ENCODE measurements at regions not wholly inside any gene's neighbourhood (a gene's known extent, or its start where the extent isn't known, plus 50 kb on each side); places are given as distances from the start of the nearest gene placed in this dataset.

- TF ChIP-seq, protein P1, sequence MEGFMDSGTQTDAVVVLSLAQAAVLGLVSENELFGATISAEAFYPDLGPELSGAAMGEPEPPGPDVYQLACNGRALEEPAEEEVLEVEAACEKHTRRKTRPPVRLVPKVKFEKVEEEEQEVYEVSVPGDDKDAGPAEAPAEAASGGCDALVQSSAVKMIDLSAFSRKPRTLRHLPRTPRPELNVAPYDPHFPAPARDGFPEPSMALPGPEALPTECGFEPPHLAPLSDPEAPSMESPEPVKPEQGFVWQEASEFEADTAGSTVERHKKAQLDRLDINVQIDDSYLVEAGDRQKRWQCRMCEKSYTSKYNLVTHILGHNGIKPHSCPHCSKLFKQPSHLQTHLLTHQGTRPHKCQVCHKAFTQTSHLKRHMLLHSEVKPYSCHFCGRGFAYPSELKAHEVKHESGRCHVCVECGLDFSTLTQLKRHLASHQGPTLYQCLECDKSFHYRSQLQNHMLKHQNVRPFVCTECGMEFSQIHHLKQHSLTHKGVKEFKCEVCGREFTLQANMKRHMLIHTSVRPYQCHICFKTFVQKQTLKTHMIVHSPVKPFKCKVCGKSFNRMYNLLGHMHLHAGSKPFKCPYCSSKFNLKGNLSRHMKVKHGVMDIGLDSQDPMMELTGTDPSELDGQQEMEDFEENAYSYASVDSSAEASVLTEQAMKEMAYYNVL (CRISPR knock-in tag; IDR thresholded peaks at IDR 0.05; ENCODE audit: borderline replicate concordance), result no peak
- TF ChIP-seq SMAD9 (CRISPR knock-in tag; IDR thresholded peaks at IDR 0.05) (no peak), SP2 (CRISPR knock-in tag; IDR thresholded peaks at IDR 0.05) (no peak), E2F2 (CRISPR knock-in tag; IDR thresholded peaks at IDR 0.05; ENCODE audit: borderline replicate concordance) (no peak), MED1 (CRISPR knock-in tag; IDR thresholded peaks at IDR 0.05) (0 out of 2 replicates have a peak, but pooled peaks have one; percentile 21), ZNF616 (CRISPR knock-in tag; IDR thresholded peaks at IDR 0.05; ENCODE audit: low read depth) (no peak), FOXP1 (IDR thresholded peaks at IDR 0.05) (no peak), FOXP1 (CRISPR knock-in tag; IDR thresholded peaks at IDR 0.05) (no peak), THYN1 (CRISPR knock-in tag; IDR thresholded peaks at IDR 0.05; ENCODE audit: borderline replicate concordance, low read depth) (no peak), RAD21 (CRISPR knock-in tag; IDR thresholded peaks at IDR 0.05) (no peak), ZNF589 (CRISPR knock-in tag; conservative IDR thresholded peaks at IDR 0.05) (no peak), ZNF598 (CRISPR knock-in tag; IDR thresholded peaks at IDR 0.05; ENCODE audit: borderline replicate concordance) (no peak), ESRRA (CRISPR knock-in tag; IDR thresholded peaks at IDR 0.05; ENCODE audit: low read depth) (no peak), RFX5 (IDR thresholded peaks at IDR 0.05; ENCODE audit: low read depth, low read length) (no peak), ZNF20 (CRISPR knock-in tag; IDR thresholded peaks at IDR 0.05) (no peak), CENPBD1 (CRISPR knock-in tag; IDR thresholded peaks at IDR 0.05; ENCODE audit: borderline replicate concordance, low read depth) (no peak), ZNF343 (CRISPR knock-in tag; IDR thresholded peaks at IDR 0.05) (no peak), NBN (conservative IDR thresholded peaks at IDR 0.05) (no peak), ZNF10 (CRISPR knock-in tag; IDR thresholded peaks at IDR 0.05; ENCODE audit: borderline replicate concordance, low read depth) (no peak), RORA (CRISPR knock-in tag; IDR thresholded peaks at IDR 0.05) (no peak), SRSF4 (IDR thresholded peaks at IDR 0.05; ENCODE audit: low read depth, low read length, poor library complexity, severe bottlenecking) (no peak), ZNF720 (CRISPR knock-in tag; IDR thresholded peaks at IDR 0.05) (no peak), ATF7-NPFF (CRISPR knock-in tag; IDR thresholded peaks at IDR 0.05; ENCODE audit: low read depth) (no peak), ZNF33B (CRISPR knock-in tag; IDR thresholded peaks at IDR 0.05) (no peak), HMGA1 (CRISPR knock-in tag; conservative IDR thresholded peaks at IDR 0.05) (no peak), SP140L (CRISPR knock-in tag; IDR thresholded peaks at IDR 0.05; ENCODE audit: borderline replicate concordance) (no peak), ZFP90 (CRISPR knock-in tag; IDR thresholded peaks at IDR 0.05; ENCODE audit: borderline replicate concordance) (no peak)
- TF ChIP-seq, protein P2, sequence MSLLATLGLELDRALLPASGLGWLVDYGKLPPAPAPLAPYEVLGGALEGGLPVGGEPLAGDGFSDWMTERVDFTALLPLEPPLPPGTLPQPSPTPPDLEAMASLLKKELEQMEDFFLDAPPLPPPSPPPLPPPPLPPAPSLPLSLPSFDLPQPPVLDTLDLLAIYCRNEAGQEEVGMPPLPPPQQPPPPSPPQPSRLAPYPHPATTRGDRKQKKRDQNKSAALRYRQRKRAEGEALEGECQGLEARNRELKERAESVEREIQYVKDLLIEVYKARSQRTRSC (CRISPR knock-in tag; IDR thresholded peaks at IDR 0.05; ENCODE audit: low read depth), result no peak
- TF ChIP-seq, protein P3, sequence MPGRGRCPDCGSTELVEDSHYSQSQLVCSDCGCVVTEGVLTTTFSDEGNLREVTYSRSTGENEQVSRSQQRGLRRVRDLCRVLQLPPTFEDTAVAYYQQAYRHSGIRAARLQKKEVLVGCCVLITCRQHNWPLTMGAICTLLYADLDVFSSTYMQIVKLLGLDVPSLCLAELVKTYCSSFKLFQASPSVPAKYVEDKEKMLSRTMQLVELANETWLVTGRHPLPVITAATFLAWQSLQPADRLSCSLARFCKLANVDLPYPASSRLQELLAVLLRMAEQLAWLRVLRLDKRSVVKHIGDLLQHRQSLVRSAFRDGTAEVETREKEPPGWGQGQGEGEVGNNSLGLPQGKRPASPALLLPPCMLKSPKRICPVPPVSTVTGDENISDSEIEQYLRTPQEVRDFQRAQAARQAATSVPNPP (CRISPR knock-in tag; IDR thresholded peaks at IDR 0.05), result no peak
Measured at GRCh38 chr9:88681434-88681833, 146.5 kb downstream of the NXNL2 start (continued).
